Muscle layer of duodenum (tissue), 2 donors: ENCODE measurements at regions not wholly inside any gene's neighbourhood (a gene's known extent, or its start where the extent isn't known, plus 50 kb on each side); places are given as distances from the start of the nearest gene placed in this dataset.
"Not testable (repeated sequence)": the region's sequence is repeated elsewhere in the genome, so short reads cannot be mapped to it uniquely, and the experiment has no call there.

Experiments used
- H3K27ac ChIP-seq: one replicate; pipeline ENCODE4 v1.7.0; 2013; ENCODE audit warnings: mild to moderate bottlenecking, low read length
- H3K27me3 ChIP-seq: one replicate; pipeline ENCODE4 v1.7.0; 2013; ENCODE audit warnings: low read depth, mild to moderate bottlenecking, control low read depth, low read length
- H3K36me3 ChIP-seq, 2 donors: one replicate each; pipeline ENCODE4 v1.7.0; 2013; ENCODE audit warnings: low read length in 2 of 2, control low read depth in 1 of 2, mild to moderate bottlenecking in 1 of 2; ENCODE audit not compliant: insufficient read depth in 2 of 2, control insufficient read depth in 1 of 2
- H3K4me1 ChIP-seq, 2 donors: one replicate each; pipeline ENCODE4 v1.7.0; 2013; ENCODE audit warnings: low read length in 2 of 2, mild to moderate bottlenecking in 2 of 2, control low read depth in 1 of 2, moderate library complexity in 1 of 2; ENCODE audit not compliant: insufficient read depth in 2 of 2, control insufficient read depth in 1 of 2
- H3K4me3 ChIP-seq, 2 donors: one replicate each; pipeline ENCODE4 v1.7.0; 2013; ENCODE audit warnings: low read length in 2 of 2, low read depth in 1 of 2, mild to moderate bottlenecking in 1 of 2
- H3K9me3 ChIP-seq, 2 donors: one replicate each; pipeline ENCODE4 v1.7.0; 2013; ENCODE audit warnings: low read length in 2 of 2, control low read depth in 1 of 2, mild to moderate bottlenecking in 1 of 2; ENCODE audit not compliant: control insufficient read depth in 1 of 2
- donor health status: healthy.

GRCh38 chr5:135156715-135157404 lies 122.8 kb upstream of the PITX1 start:
- no peaks in the 10 kb centered on the region for H3K4me1 ChIP-seq
- no peak overlapping the region for H3K27ac ChIP-seq
- H3K4me3 ChIP-seq, result no peak overlapping the region
- no peaks in the 10 kb centered on the region for H3K27me3 ChIP-seq
- no peaks in the 10 kb centered on the region for H3K36me3 ChIP-seq
- H3K9me3 ChIP-seq, result peaks cover 7 to 33% of the 10 kb centered on the region in 2 donors

- Histone ChIP-seq H3K36me3 (no peaks in the 10 kb centered on the region), H3K9me3 (peaks cover 7 to 33% of the 10 kb centered on the region in 2 donors), H3K27ac (no peak overlapping the region), H3K4me3 (no peak overlapping the region), H3K27me3 (no peaks in the 10 kb centered on the region), H3K4me1 (no peaks in the 10 kb centered on the region)
These were observed 122.3 kb upstream of the PITX1 start for GRCh38 chr5:135156337-135156714.

- peaks cover 7 to 33% of the 10 kb centered on the region in 2 donors for H3K9me3 ChIP-seq
- H3K27ac ChIP-seq, result no peak overlapping the region
- no peaks in the 10 kb centered on the region for H3K36me3 ChIP-seq
- H3K4me1 ChIP-seq, result no peaks in the 10 kb centered on the region
- H3K27me3 ChIP-seq, result no peaks in the 10 kb centered on the region
- H3K4me3 ChIP-seq, result no peak overlapping the region
These were observed 121.7 kb upstream of the PITX1 start for GRCh38 chr5:135155616-135156214.

- Histone ChIP-seq H3K4me3 (no peak overlapping the region), H3K9me3 (peaks cover 7 to 33% of the 10 kb centered on the region in 2 donors), H3K36me3 (no peaks in the 10 kb centered on the region), H3K4me1 (no peaks in the 10 kb centered on the region), H3K27ac (no peak overlapping the region), H3K27me3 (no peaks in the 10 kb centered on the region)
These were observed 120.9 kb upstream of the PITX1 start for GRCh38 chr5:135154961-135155360.

- Histone ChIP-seq H3K4me1 (no peaks in the 10 kb centered on the region), H3K9me3 (peaks cover 7 to 26% of the 10 kb centered on the region in 2 donors), H3K27ac (no peak overlapping the region), H3K4me3 (no peak overlapping the region), H3K27me3 (no peaks in the 10 kb centered on the region), H3K36me3 (no peaks in the 10 kb centered on the region)
These were observed 120.2 kb upstream of the PITX1 start for GRCh38 chr5:135154197-135154596.

GRCh38 chr5:135153661-135154060 lies 119.6 kb upstream of the PITX1 start:
- no peaks in the 10 kb centered on the region for H3K27me3 ChIP-seq
- H3K36me3 ChIP-seq, result no peaks in the 10 kb centered on the region
- H3K9me3 ChIP-seq, result peaks cover 3 to 20% of the 10 kb centered on the region in 2 donors
- H3K27ac ChIP-seq, result no peak overlapping the region
- no peaks in the 10 kb centered on the region for H3K4me1 ChIP-seq
- H3K4me3 ChIP-seq, result no peak overlapping the region

GRCh38 chr5:135153259-135153658 lies 119.2 kb upstream of the PITX1 start:
- Histone ChIP-seq H3K27me3 (no peaks in the 10 kb centered on the region), H3K9me3 (peaks cover 0 to 17% of the 10 kb centered on the region in 2 donors), H3K27ac (no peak overlapping the region), H3K4me3 (no peak overlapping the region), H3K36me3 (no peaks in the 10 kb centered on the region), H3K4me1 (no peaks in the 10 kb centered on the region)

- not testable (repeated sequence) for H3K27ac ChIP-seq, H3K4me3 ChIP-seq, H3K9me3 ChIP-seq, H3K36me3 ChIP-seq, H3K27me3 ChIP-seq, H3K4me1 ChIP-seq
These were observed 117.6 kb upstream of the PITX1 start for GRCh38 chr5:135151660-135152059.

- Histone ChIP-seq H3K36me3 (no peaks in the 10 kb centered on the region), H3K9me3 (no peaks in the 10 kb centered on the region), H3K27me3 (no peaks in the 10 kb centered on the region), H3K27ac (no peak overlapping the region), H3K4me3 (no peak overlapping the region), H3K4me1 (no peaks in the 10 kb centered on the region)
These were observed 117.2 kb upstream of the PITX1 start for GRCh38 chr5:135151256-135151655.

- H3K27ac ChIP-seq, result no peak overlapping the region
- H3K27me3 ChIP-seq, result no peaks in the 10 kb centered on the region
- H3K4me1 ChIP-seq, result no peaks in the 10 kb centered on the region
- no peaks in the 10 kb centered on the region for H3K36me3 ChIP-seq
- H3K9me3 ChIP-seq, result no peaks in the 10 kb centered on the region
- no peak overlapping the region for H3K4me3 ChIP-seq
These were observed 116.7 kb upstream of the PITX1 start for GRCh38 chr5:135150767-135151166.

- H3K9me3 ChIP-seq, result no peaks in the 10 kb centered on the region
- no peaks in the 10 kb centered on the region for H3K36me3 ChIP-seq
- H3K27me3 ChIP-seq, result no peaks in the 10 kb centered on the region
- H3K27ac ChIP-seq, result no peak overlapping the region
- no peaks in the 10 kb centered on the region for H3K4me1 ChIP-seq
- H3K4me3 ChIP-seq, result no peak overlapping the region
These were observed 116.1 kb upstream of the PITX1 start for GRCh38 chr5:135149956-135150723.
